ENCODE measurements at regions not wholly inside any gene's neighbourhood (a gene's known extent, or its start where the extent isn't known, plus 50 kb on each side); places are given as distances from the start of the nearest gene placed in this dataset.
"Not testable (repeated sequence)": the region's sequence is repeated elsewhere in the genome, so short reads cannot be mapped to it uniquely, and the experiment has no call there.

GRCh38 chr9:78972303-78972999 is 599.3 kb upstream of the TLE4 start:
- no peak for DNase-seq (ENCODE audit: low spot score)

DNA sequence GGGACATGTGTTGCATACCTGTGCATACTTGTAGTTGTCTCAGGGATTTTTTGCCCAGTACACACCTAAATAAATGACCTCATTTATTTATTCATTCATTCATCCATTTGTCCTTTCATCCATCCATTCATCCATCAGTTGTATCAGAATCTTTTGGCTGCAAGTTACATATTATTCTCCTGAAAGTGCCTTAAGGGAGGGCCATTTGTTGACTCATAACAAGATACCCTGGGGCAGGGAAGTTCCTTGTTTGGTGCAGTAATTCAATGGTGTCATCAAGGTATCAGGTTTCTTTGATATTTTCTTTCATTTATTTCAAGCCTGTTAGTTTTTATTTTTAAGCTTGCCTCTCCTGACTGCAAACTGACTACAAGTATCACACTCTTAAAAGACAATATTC is 597.9 kb upstream of the TLE4 start:
- DNase-seq (ENCODE audit: low spot score), result no peak

GRCh38 chr9:78982849-78983248 is 588.9 kb upstream of the TLE4 start:
- DNase-seq (ENCODE audit: low spot score), result no peak

DNA sequence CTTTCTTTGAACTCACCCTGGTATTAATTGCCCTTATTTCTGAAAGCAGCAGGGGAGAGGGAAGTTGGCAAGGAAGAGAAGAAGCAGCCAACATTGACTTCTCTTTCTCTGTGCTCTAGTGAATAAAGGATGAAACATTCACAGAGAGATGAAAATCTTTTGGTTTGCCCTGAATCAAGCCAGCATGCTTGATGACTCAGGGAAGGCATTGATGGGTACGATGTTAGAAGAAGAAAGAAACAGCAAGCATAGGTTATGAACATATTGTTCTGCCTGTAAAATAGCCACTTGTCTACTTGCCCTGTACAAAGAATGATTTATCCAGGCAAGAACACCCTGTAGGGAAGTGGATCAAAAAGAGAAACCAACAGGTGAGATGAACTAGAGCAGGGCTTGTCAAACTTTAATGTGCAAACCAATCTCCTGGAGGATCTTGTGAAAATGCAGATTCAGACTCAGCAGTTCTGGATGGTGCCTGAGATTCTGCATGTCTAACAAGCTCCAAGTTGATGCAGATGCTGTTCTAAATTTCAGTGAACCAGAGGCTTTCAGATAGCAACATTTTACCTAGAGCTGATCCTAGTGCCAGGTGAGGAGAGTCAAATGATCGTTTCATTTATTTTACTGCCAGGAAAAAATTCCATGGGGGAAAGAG is 586.6 kb upstream of the TLE4 start:
- no peak for DNase-seq (ENCODE audit: low spot score)

DNA sequence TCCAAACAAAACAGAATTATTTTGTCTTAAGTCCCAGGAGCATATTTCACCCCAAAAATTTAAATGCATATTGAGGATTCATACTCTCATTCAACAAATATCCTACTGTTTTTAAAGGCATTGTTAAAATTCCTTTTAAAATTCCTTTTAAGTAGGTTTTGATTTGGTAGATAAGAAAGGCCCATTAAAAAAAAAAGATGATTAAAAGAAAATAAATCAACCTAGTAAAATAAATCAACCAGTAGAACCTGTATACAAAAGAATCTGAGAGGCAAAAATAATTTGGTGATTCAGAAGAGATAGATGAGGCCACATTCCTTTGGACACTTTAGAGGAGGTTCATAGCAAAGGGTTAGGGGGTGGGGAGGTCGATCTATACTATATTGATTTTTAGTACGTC is 585.3 kb upstream of the TLE4 start:
- no peak for DNase-seq (ENCODE audit: low spot score)

- no peak for DNase-seq (ENCODE audit: low spot score)
Observed at GRCh38 chr9:78989031-78989658, 582.6 kb upstream of the TLE4 start.

DNA sequence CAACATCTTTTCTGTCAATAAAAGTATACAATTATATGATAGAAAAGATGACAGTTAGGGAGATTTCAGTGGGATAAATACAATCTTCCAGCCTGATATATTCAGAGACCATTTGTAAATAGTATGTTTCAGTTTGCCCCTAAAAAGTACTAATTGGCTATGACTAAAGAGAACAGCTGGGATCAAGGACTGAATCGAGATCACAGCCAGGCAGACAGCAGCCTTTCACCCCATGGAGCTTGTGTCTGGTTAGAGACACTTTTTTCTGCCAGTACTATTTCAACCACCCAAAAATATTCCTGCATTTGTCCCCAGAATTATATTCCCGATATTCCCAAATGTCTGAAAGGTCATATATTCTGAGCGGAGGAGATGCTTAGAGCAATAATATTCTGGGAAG is 577.3 kb upstream of the TLE4 start:
- no peak for DNase-seq (ENCODE audit: low spot score)

DNA sequence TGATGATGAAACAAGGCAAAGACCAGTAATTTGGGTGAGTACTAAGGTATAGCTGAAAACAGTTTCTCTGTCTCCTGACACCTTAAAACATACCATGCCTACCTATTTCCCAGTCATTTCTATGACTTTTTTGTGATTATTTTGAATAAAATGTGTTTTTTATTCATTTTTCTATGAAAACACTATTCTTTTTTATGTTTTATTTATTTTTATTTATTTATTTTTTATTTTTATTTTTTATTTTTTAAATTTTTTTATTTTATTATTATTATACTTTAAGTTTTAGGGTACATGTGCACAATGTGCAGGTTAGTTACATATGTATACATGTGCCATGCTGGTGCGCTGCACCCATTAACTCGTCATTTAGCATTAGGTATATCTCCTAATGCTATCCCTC is 576.8 kb upstream of the TLE4 start:
- DNase-seq (ENCODE audit: low spot score), result not testable (repeated sequence)

GRCh38 chr9:78997296-78997695 is 574.5 kb upstream of the TLE4 start:
- DNase-seq (ENCODE audit: low spot score), result no peak

DNA sequence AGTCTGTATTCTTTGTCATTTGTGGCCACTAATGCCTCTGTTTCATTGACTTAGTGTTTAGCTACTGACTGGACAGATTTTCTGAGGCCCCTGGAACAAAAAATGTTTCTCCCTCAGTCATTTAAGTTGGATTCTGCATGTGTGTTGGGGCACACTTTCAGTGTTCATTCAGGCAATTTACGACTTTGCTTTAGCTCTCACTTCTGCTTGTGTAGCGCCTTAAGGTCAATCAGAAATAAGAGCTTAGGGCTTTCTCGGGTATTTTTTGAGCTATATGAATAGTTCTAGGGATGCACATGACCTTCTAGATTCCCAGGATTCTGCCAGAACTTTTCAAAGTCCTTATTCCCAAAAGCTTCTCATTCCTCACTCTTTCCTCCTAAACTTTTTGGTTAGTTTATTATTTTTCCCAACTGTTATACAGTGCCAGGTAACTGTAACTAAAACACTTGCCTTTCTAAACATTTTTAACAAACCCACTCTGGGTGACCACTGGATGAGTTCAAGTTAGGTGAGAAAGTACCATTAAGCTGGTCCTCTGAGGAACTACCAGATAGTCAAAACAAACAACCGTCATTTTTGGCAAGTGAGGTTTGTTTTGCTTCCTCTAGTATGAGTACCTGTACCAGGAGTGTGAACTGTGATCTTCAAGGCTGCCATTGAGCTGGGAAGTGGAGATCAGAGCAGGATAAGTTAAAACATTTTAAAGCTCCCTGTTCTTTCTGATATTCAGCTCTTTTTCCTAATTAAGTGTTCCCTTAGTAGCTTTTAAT is 571.3 kb upstream of the TLE4 start:
- no peak for DNase-seq (ENCODE audit: low spot score)

DNA sequence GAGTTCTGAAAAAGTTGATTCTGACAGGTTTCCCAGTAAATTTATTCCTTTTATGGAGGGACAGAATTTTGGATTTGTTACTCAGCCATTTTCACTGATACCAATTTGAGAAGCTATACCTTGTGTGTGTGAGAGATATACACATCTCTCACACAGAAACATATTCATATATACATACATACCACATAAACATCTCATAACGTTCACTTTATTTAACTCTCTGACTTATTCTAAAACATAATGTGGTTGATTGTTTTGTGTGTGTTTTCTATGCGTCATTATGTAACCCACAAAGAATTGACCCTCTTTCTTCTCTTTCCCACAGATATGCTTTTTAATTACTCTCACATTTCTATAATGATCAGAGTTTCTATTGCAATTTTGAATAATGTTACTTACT is 570.8 kb upstream of the TLE4 start:
- DNase-seq (ENCODE audit: low spot score), result no peak

- no peak for DNase-seq (ENCODE audit: low spot score)
Observed at GRCh38 chr9:79003514-79003913, 568.3 kb upstream of the TLE4 start.

GRCh38 chr9:79004032-79004431 is 567.7 kb upstream of the TLE4 start:
- DNase-seq (ENCODE audit: low spot score), result no peak

GRCh38 chr9:79006546-79006945 is 565.2 kb upstream of the TLE4 start:
- no peak for DNase-seq (ENCODE audit: low spot score)

DNA sequence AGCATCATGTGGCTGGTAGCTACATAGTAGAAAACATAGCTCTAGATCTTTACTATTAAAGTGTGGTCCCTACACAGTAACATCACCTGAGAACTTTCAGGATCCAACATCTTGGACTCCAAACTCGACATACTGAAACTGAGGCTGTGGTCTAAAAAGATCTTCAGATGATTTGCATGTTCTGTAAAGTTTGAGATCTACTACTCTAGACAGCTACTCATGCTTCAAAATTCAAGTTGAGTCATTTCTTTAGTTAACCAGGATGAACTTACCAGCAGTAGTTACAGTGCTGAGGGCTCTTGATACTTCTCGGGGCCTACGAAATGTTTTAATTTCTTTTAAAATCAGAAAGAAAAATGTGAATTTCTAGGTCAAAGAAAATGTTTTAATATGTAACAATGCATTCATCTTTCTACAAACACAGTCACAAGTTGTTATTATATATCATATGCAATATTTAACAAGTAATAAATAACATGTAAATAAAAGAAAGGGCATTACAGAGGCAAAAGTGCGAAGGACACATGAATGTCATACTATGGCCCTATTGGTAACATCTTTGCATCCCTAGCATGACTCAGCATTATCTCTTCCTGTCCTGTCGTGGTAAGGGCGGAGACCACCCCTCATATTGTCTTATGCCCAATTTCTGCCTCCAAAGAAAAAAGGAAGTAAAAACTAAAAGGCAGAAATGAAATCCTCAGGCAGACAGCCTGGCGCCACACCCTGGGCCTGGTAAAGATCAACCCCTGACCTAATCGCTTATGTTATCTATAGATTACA is 563.9 kb upstream of the TLE4 start:
- DNase-seq (ENCODE audit: low spot score), result no peak

GRCh38 chr9:79008916-79009315 is 562.8 kb upstream of the TLE4 start:
- DNase-seq (ENCODE audit: low spot score), result no peak

- no peak for DNase-seq (ENCODE audit: low spot score)
Observed at GRCh38 chr9:79011461-79011860, 560.3 kb upstream of the TLE4 start.

DNA sequence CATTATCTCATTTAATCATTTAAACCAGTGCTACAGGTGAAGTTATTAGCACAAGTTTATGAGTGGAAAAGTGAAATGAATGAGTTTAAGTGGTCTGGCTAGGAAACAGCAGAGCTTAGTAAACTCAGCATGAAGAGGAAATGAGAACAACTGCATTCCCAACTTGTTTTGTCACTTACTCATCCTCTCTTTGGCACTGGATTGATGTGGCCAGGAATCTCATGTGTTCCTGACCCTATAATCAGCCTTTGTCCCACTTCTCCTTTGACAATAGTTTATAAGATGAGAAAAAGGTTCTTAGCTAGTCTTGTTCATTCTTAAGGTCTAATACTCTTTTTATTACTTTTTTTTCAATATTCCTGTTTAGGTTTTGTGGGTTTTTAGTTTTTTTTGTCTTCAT is 559.2 kb upstream of the TLE4 start:
- no peak for DNase-seq (ENCODE audit: low spot score)

DNA sequence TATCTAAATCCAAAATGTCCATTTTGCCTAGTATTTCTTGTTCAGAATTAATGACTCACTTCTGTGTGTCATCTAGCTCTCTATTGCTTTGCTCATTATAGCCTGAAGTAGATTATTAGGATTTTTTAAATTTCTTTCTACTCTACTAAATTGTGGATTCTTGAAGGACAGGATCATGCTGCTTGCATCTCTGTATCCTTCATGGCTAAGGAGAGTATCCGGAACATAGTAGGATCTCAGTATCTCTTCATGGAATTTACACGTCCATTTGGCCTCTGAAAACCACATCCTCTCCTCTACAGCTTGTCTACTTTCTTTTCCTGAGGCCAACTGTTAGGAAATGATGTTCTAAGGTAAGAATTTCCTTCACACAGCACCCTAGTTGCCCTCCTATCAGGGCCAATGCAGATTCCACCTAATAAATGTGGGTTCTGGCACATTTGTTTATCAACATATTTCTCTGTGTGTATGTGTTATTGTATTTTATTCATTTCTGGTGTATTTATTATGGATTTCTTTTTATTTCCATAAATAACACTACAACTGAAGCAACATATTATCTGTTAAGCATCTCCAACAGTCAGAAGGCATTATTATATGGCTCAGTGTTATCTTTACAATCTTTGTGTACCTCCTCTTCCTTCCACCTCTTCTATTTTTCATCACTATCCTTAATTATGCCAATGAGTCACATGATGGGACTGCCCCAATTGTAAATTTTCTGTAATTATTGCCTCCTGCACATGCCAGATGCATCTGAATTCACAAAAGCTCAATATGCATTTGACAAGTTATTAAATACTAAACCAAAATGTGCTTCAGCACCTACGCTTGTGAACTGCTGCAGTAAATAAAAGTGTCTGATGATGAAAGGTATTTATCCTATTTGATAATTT is 557.8 kb upstream of the TLE4 start:
- DNase-seq (ENCODE audit: low spot score), result no peak

GRCh38 chr9:79014929-79015699 is 556.7 kb upstream of the TLE4 start:
- DNase-seq (ENCODE audit: low spot score), result no peak

Data from CD4-positive, alpha-beta T cell treated with Interleukin-6 at 100 ng/mL for 8 hours (primary cell).